Omental fat pad (tissue), 3 donors: ENCODE measurements at regions not wholly inside any gene's neighbourhood (a gene's known extent, or its start where the extent isn't known, plus 50 kb on each side); places are given as distances from the start of the nearest gene placed in this dataset.

Experiments
- ATAC-seq: fragments of 150-250 bp; one replicate; pipeline ENCODE4 v1.9.1; 2016; ENCODE audit warnings: mild to moderate bottlenecking, moderate library complexity; ENCODE audit not compliant: low FRiP score
- DNase-seq: peaks from one replicate; pipeline ENCODE4 v3.0.0-alpha.2; 2019; ENCODE audit warnings: low spot score
- TF ChIP-seq, protein P1 (sequence below), 3 donors: fragments of 450-650 bp; IDR thresholded peaks; one replicate each; pipeline ENCODE4 v1.5.1; 2016 to 2017; ENCODE audit warnings: antibody characterized with exemption in 3 of 3, mild to moderate bottlenecking in 3 of 3, moderate library complexity in 2 of 3

DNA sequence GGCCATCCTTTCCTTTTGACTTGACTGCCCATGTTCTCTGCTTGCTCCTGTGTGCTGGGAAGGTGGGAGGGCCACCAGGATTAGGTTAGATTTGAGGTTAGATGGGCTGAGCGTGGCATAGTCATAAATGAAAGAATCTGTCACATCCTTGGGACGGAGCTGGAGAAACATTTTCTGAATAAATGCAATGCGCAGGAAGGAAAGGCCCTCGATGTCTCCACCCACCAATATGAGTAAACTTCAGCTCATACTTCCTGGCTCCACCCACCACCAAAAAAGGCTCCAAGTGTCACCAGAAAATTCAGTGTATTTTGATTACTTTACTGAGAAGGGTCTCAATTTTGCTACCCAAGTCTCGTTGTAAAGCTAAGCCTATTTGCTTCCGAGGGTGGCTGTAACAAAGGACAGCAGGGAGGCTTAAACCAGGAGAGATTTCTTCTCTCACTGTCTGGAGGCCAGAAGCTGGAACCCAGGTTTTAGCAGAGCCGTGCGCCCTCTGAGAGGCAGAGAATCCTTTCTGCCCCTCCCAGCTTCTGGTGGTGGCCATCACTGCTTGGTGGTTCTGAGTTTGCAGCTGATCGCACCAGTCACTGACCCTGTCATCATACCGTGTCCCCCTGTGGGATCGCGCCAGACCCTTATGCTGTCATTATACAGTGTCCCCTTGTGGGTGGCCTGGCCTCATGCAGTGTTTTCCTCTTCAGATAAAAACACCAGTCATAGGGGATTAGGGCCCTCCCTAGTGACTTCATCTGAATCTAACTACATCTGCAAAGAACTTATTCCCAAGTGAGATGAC lies 137.8 kb downstream of the TTLL2 start:
- no peak for ATAC-seq
- TF ChIP-seq, protein P1, sequence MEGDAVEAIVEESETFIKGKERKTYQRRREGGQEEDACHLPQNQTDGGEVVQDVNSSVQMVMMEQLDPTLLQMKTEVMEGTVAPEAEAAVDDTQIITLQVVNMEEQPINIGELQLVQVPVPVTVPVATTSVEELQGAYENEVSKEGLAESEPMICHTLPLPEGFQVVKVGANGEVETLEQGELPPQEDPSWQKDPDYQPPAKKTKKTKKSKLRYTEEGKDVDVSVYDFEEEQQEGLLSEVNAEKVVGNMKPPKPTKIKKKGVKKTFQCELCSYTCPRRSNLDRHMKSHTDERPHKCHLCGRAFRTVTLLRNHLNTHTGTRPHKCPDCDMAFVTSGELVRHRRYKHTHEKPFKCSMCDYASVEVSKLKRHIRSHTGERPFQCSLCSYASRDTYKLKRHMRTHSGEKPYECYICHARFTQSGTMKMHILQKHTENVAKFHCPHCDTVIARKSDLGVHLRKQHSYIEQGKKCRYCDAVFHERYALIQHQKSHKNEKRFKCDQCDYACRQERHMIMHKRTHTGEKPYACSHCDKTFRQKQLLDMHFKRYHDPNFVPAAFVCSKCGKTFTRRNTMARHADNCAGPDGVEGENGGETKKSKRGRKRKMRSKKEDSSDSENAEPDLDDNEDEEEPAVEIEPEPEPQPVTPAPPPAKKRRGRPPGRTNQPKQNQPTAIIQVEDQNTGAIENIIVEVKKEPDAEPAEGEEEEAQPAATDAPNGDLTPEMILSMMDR (IDR thresholded peaks at IDR 0.05): no peak

GRCh38 chr6:167464177-167464576 lies 139.3 kb downstream of the TTLL2 start:
- no peak for ATAC-seq
- TF ChIP-seq, protein P1 (IDR thresholded peaks at IDR 0.05): no peak
- DNase-seq: no peak

More for the DNA sequence above, 137.8 kb downstream of the TTLL2 start:
- no peak for DNase-seq

DNA sequence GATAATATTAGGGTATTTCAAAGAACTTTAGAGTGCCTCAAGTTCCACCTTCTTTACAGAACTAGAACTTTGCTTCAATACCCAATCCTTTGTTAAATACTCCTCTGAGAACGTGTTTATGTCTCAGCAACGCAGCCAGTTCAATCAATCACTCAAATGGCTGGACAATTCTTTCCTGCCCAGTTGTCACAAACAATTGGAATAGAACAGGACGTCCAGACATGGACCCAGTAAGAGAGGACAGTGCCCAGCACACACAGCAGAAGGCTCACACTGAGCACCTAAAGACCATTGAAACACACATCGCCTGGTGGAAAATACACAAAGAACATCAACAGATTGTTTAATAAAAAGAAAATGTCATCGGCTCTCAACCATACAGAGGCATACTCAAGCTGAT lies 140.6 kb downstream of the TTLL2 start:
- TF ChIP-seq, protein P1 (IDR thresholded peaks at IDR 0.05): no peak
- DNase-seq (no peak), ATAC-seq (no peak)

DNA sequence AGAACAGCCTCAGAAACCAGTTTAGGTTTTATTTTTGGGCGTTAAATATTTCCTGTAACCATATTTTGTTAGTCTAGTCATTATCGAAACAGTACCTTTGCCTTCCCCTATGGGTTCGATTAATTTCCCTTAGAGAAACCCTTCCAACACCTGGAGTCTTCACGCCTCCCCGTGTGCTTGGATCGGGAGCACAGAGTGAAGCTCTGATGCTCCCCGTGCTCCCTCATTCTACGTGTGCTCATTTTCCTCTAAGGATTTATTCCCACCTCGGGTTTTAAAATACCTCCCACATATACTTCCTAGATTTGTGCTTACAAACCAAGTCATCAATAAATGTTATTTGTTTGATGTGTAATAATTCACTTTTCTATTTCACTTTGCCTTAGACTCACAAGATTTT lies 142.4 kb downstream of the TTLL2 start:
- no peak for ATAC-seq
- TF ChIP-seq, protein P1 (IDR thresholded peaks at IDR 0.05): no peak

GRCh38 chr6:167467793-167468431 lies 143.0 kb downstream of the TTLL2 start:
- ATAC-seq: no peak
- DNase-seq: no peak
- TF ChIP-seq, protein P1 (IDR thresholded peaks at IDR 0.05): no peak

More for the DNA sequence above, 142.4 kb downstream of the TTLL2 start:
- DNase-seq: no peak

DNA sequence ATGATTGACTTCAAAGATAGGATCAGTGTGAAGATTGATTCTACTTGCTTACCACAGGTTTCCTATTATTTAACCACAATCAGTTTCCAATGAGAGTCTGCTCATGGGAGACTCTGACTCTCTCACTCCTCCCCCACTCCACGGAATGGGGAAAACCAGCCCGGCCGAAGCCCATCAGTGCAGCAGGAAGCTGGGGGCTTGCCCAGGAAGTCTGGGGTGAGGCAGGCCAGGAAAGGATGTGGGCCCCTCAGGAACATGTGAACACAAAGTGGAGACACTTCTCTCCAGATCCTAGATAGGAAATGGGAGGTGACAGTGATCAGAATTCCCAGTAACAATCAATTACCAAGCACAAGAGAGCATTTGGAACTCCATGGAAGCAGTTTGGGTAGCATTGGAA lies 144.2 kb downstream of the TTLL2 start:
- DNase-seq (no peak), ATAC-seq (no peak)
- TF ChIP-seq, protein P1 (IDR thresholded peaks at IDR 0.05): no peak

DNA sequence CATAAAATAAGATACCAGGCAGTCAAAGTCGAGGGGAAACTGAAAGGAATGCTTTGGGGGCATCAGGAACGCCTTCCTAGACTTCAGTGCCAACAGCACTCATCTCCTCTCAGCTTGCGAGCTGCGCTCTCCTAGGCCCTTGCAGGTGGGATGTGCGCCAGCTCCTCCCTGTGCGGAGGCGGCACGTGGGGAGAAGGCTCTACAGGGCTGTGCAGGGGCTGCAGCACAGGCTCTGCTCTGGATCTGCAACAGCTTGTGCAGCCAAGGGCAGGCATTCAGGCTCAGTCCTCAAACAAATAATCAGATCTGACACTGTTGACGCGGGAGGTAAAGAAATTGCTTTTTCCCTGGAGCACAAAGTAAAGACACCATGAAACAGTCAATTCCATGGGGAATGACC lies 144.8 kb downstream of the TTLL2 start:
- ATAC-seq (no peak), DNase-seq (no peak)
- TF ChIP-seq, protein P1 (IDR thresholded peaks at IDR 0.05): no peak
